ENCODE measurements at regions not wholly inside any gene's neighbourhood (a gene's known extent, or its start where the extent isn't known, plus 50 kb on each side); places are given as distances from the start of the nearest gene placed in this dataset.

DNA sequence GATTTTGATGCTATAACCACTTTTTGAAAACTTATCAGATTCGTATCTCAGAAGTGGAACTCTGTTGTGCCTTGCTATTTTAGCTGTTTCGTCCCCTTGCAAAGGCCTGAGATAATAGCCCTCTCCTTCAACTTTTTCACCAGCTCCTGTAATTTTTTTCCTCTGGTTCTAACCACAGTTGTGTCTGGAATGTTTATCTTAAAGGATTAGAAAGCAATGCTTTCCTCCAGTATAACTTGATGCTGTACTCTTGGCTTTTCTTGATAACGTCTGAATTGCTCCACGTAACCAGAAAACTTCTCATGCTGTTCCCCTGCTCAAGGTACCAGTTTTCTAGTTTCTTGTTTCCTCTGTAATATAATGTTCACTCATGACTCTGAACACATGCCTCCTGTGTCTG, 209.4 kb downstream of the DTWD2 start:
- Histone ChIP-seq H3K27ac (no peak overlapping the region), H3K27me3 (no peaks in the 10 kb centered on the region), H3K9me3 (no peaks in the 10 kb centered on the region), H3K4me3 (no peak overlapping the region), H3K4me1 (no peaks in the 10 kb centered on the region), H3K36me3 (no peaks in the 10 kb centered on the region)
- TF ChIP-seq POLR2AphosphoS5 (IDR thresholded peaks at IDR 0.05), result no peak
- no peak for TF ChIP-seq EP300 (IDR thresholded peaks at IDR 0.05)
- no peak for TF ChIP-seq POLR2A (IDR thresholded peaks at IDR 0.05)
- WGBS, result 78% methylated on average over 4 of the region's 4 CpGs
- no peak for DNase-seq (ENCODE audit: low spot score in 2 of 2)

GRCh38 chr5:118777189-118777736, 211.1 kb downstream of the DTWD2 start:
- no peak for DNase-seq (ENCODE audit: low spot score in 2 of 2)
- WGBS, result 78% methylated on average over 3 of the region's 3 CpGs
- no peak overlapping the region for H3K27ac ChIP-seq
- no peak overlapping the region for H3K4me3 ChIP-seq
- TF ChIP-seq POLR2A (IDR thresholded peaks at IDR 0.05) (no peak), EP300 (IDR thresholded peaks at IDR 0.05) (no peak), CTCF (IDR thresholded peaks at IDR 0.05) (no peak), POLR2AphosphoS5 (IDR thresholded peaks at IDR 0.05) (no peak)
- H3K4me1 ChIP-seq, result no peaks in the 10 kb centered on the region
- H3K9me3 ChIP-seq, result no peaks in the 10 kb centered on the region
- no peaks in the 10 kb centered on the region for H3K36me3 ChIP-seq
- no peaks in the 10 kb centered on the region for H3K27me3 ChIP-seq

DNA sequence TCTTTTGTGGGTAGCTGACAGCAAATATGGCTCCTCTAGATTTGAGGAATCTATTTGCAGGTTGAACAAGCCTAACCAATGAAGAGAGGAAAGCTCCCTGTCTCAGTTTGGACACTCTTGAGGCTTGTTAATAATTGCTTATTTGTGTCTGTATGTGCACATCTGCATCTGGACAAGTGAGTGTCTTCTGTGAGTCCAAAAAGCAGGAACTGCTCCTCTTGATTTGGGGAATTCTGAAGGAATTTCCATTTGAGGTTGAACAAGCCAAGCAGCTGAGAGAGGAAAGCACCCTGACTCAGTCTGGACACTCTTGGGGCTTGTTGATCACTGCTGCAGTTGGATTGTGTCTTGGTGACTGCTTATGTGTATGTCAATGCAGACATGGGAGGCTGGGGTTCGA, 211.6 kb downstream of the DTWD2 start:
- WGBS, result 83% methylated on average over 1 of the region's 1 CpG
- Histone ChIP-seq H3K4me3 (no peak overlapping the region), H3K9me3 (no peaks in the 10 kb centered on the region), H3K27me3 (no peaks in the 10 kb centered on the region), H3K27ac (no peak overlapping the region), H3K4me1 (no peaks in the 10 kb centered on the region), H3K36me3 (no peaks in the 10 kb centered on the region)
- DNase-seq (ENCODE audit: low spot score in 2 of 2), result no peak
- TF ChIP-seq POLR2A (IDR thresholded peaks at IDR 0.05) (no peak), CTCF (IDR thresholded peaks at IDR 0.05) (no peak), EP300 (IDR thresholded peaks at IDR 0.05) (no peak), POLR2AphosphoS5 (IDR thresholded peaks at IDR 0.05) (no peak)

DNA sequence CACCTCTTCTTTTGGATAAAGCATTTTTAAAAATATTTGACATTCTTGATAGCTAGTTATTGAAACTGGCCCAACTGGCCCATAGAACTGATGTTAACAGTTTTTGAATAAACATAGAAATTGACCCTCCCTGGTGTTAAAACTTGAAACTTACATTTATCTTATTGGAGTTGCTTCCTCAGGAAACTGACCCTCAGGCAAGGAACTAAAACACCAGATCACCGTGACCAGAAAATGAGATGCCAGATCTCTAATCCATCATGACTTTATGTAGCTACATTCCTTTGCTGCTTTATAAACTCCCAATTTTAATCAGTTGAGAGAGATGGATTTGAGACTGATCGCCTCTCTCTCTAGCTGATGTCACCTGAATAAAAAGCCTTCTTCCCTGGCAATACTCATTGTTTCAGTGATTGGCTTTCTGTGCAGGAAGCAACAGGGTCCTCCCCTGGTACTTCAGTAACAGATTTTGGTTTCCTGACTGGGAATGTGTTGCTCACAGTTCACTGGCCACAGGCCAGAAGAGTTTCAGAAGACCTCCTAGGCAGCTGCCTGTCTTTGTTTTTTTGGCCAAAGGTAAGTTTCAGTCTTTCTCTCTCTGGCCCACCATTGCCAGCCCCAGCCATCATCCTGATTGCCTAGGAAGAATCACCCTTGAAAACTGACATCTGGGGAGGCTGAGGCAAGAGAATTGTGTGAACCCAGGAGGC, 212.4 kb downstream of the DTWD2 start:
- WGBS, result 65% methylated on average over 2 of the region's 2 CpGs
- no peaks in the 10 kb centered on the region for H3K4me1 ChIP-seq
- H3K4me3 ChIP-seq, result no peak overlapping the region
- no peaks in the 10 kb centered on the region for H3K36me3 ChIP-seq
- no peak overlapping the region for H3K27ac ChIP-seq
- TF ChIP-seq POLR2AphosphoS5 (IDR thresholded peaks at IDR 0.05) (no peak), EP300 (IDR thresholded peaks at IDR 0.05) (no peak), POLR2A (IDR thresholded peaks at IDR 0.05) (no peak), CTCF (IDR thresholded peaks at IDR 0.05) (no peak)
- no peaks in the 10 kb centered on the region for H3K9me3 ChIP-seq
- H3K27me3 ChIP-seq, result no peaks in the 10 kb centered on the region
- DNase-seq (ENCODE audit: low spot score in 2 of 2), result no peak

DNA sequence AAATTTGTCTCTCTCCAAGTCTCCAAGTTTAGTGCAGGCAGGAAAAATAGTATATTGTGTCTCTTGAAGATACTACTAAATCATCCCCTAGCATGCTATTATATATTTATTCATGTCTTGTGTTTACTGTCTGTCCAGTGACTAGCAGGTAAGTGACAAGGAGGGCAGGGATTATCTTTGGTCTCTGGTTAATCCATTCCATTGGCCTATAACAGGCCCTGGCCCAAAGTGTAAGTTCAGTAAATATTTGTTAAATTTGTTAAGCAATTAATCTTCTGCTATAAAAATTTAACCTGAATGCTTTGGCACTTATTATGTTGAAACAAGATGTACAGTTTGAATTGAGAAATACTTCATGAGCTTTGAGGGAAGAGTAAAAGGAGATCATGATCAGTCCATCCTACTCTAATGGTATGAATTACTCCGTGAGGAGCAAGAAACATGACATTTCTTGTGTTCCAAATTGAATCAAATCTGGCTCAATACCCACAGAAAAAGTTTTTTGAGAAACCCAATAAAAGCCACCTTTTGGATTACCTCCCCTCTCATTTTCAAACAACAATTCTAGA, 219.7 kb downstream of the DTWD2 start:
- Histone ChIP-seq H3K36me3 (no peaks in the 10 kb centered on the region), H3K27me3 (no peaks in the 10 kb centered on the region), H3K9me3 (no peaks in the 10 kb centered on the region), H3K4me3 (no peak overlapping the region), H3K27ac (no peak overlapping the region), H3K4me1 (no peaks in the 10 kb centered on the region)
- TF ChIP-seq POLR2AphosphoS5 (IDR thresholded peaks at IDR 0.05) (no peak), CTCF (IDR thresholded peaks at IDR 0.05) (no peak), EP300 (IDR thresholded peaks at IDR 0.05) (no peak), POLR2A (IDR thresholded peaks at IDR 0.05) (no peak)
- DNase-seq (ENCODE audit: low spot score in 2 of 2), result no peak
- WGBS, result 88% methylated on average over 1 of the region's 1 CpG
